Bronchial epithelial cell (primary cell): ENCODE measurements at regions not wholly inside any gene's neighbourhood (a gene's known extent, or its start where the extent isn't known, plus 50 kb on each side); places are given as distances from the start of the nearest gene placed in this dataset.
"Not testable (repeated sequence)": the region's sequence is repeated elsewhere in the genome, so short reads cannot be mapped to it uniquely, and the experiment has no call there.

Experiments used
- DNase-seq: peaks from one replicate; pipeline ENCODE4 v3.0.0-alpha.2; 2010; ENCODE audit warnings: low read depth
- FAIRE-seq: peaks from 2 replicates; lab custom pipeline; 2011; peaks lifted over from hg19 to GRCh38; lab: Jason Lieb, UNC
- H3K27me3 ChIP-seq: 2 replicates; pipeline ENCODE4 v1.5.1; 2011; ENCODE audit warnings: low read length; ENCODE audit not compliant: control insufficient read depth, insufficient read depth
- H3K36me3 ChIP-seq: 2 replicates; pipeline ENCODE4 v1.5.1; 2011; ENCODE audit warnings: low read length; ENCODE audit not compliant: control insufficient read depth, insufficient read depth
- H3K4me3 ChIP-seq: 2 replicates; pipeline ENCODE4 v1.5.1; 2011; ENCODE audit warnings: mild to moderate bottlenecking, low read depth, low read length, control low read depth
- TF ChIP-seq, protein P1 (sequence below): IDR thresholded peaks from 2 replicates; pipeline ENCODE4 v1.5.1; 2011; ENCODE audit warnings: mild to moderate bottlenecking, moderate library complexity, low read length, control low read depth, inconsistent platforms; ENCODE audit not compliant: insufficient read depth, severe bottlenecking

DNA sequence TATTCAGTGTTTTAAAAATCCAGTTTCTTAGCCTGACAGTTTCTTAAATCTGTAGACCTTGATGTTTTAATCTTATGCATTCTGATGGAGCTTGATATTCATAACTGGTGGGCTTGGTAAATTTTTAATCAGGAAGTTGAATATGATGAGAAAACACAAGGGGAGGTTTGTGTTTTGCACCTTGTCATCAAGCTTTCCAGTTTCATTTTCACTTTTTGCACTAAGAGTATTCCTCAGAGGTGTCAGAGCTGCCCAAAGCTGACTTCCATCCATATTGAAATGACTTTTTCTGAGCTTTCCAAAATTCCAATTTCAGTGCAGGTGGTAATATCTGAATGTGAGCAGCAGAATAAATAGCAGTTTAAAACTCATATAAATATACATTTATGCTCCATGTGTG, 555.0 kb upstream of the RBFOX1 start:
- FAIRE-seq (no peak), DNase-seq (no peak)
- Histone ChIP-seq H3K36me3 (no peaks in the 10 kb centered on the region), H3K4me3 (no peak overlapping the region), H3K27me3 (no peaks in the 10 kb centered on the region)
- TF ChIP-seq, protein P1, sequence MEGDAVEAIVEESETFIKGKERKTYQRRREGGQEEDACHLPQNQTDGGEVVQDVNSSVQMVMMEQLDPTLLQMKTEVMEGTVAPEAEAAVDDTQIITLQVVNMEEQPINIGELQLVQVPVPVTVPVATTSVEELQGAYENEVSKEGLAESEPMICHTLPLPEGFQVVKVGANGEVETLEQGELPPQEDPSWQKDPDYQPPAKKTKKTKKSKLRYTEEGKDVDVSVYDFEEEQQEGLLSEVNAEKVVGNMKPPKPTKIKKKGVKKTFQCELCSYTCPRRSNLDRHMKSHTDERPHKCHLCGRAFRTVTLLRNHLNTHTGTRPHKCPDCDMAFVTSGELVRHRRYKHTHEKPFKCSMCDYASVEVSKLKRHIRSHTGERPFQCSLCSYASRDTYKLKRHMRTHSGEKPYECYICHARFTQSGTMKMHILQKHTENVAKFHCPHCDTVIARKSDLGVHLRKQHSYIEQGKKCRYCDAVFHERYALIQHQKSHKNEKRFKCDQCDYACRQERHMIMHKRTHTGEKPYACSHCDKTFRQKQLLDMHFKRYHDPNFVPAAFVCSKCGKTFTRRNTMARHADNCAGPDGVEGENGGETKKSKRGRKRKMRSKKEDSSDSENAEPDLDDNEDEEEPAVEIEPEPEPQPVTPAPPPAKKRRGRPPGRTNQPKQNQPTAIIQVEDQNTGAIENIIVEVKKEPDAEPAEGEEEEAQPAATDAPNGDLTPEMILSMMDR, result no peak

DNA sequence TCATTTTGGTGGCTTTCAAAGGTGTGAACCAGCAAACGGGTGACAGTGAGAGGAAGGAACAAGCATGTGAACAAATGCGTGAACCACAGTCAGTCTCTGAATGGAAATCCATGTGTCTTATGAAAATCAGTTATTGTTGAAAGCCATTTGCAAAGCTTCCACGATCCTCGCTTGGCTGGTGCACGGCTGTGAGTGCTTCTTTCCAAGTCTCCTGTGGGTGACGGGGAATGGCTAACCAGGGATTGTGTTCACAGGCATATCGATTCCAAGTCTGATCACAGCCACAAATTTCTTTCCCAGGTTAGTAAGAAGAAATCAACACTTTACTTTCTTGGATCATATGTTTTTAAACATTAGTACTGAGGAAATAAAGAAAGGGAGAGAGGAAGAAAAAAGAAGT, 556.9 kb upstream of the RBFOX1 start:
- DNase-seq (no peak), FAIRE-seq (no peak)
- Histone ChIP-seq H3K36me3 (no peaks in the 10 kb centered on the region), H3K4me3 (no peak overlapping the region), H3K27me3 (no peaks in the 10 kb centered on the region)
- TF ChIP-seq, protein P1, result no peak

DNA sequence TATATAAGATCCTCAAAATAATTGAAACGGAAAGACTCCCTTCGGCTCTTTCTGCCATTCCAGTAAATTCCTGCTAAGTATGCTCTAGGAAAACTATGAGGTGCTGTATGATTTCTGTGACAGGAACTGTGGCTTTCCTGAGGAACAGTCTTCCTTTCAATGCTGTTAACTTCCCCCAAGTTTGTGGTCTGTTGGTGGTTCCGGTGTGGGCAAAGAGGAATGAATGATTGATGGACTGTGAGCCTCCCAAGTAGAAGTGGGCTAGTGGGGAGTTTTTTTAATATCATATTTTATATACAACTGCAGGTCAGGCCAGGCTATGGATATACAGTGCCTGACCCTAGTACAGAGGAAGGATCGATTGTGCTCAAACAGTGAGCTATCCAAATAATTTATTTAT, 560.7 kb upstream of the RBFOX1 start:
- no peak for DNase-seq
- TF ChIP-seq, protein P1, result no peak
- Histone ChIP-seq H3K4me3 (no peak overlapping the region), H3K36me3 (no peaks in the 10 kb centered on the region), H3K27me3 (no peaks in the 10 kb centered on the region)
- FAIRE-seq, result no peak

DNA sequence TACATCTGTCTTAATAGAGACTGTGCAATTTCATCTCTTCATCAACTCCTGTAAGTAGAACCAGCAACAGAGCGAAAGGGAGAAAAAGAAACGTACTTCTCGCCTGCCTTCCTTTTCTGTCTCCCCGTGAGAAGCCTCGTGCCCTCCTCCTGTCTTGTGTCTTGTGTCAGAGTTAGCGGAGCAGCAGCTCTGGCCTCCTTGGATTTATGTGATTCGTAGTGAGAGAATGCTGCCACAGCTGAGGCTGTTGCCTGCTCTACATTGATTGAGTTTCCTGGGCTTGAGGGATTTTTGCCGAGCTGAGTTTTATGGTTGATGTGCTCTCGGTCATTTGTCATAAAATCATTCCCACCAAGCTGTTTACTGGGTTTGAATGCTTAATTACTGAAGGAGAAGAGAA, 579.1 kb upstream of the RBFOX1 start:
- no peaks in the 10 kb centered on the region for H3K27me3 ChIP-seq
- peak; percentile 23 for FAIRE-seq
- TF ChIP-seq, protein P1, result no peak
- no peak for DNase-seq
- no peak overlapping the region for H3K4me3 ChIP-seq
- no peaks in the 10 kb centered on the region for H3K36me3 ChIP-seq

DNA sequence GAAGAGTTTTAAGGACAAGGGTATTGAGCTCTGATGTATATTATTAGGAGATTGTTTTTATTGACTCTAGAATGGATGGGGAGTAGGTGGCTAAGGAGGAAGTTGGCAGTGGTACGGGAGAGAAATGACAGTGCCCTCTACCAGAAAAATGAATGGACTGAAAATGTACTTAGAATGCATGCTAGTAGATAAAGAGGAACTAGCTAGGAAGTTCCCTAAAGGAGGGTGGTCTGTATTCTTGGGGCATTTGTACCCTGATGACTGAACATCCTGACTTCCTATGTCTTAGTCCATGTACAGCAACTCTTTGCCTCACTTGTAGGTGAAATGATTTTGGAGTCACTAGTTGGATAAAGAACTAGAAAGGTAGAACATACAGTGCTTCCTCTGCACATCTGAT, 581.5 kb upstream of the RBFOX1 start:
- Histone ChIP-seq H3K4me3 (no peak overlapping the region), H3K36me3 (no peaks in the 10 kb centered on the region), H3K27me3 (no peaks in the 10 kb centered on the region)
- TF ChIP-seq, protein P1, result no peak
- no peak for FAIRE-seq
- DNase-seq, result no peak

DNA sequence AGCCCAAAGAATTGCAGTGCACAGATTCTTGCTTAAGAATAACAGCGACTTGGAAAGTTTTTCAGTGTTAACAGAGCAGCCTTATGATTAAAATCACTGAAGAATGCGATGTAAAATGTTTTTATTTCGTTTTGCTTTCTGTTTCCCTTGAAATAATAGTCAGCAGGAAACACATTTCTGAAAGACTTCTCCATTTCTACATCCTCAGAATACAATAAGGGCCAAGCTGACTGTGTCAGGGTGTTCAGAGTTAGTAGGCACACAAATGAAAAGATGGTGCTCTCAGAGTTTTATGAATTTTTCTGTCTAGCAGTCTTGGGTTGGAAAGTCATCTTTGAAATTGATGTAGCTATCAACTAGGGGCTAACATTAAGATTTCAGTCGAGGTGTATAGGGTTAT, 582.9 kb upstream of the RBFOX1 start:
- FAIRE-seq (no peak), DNase-seq (no peak)
- H3K27me3 ChIP-seq, result no peaks in the 10 kb centered on the region
- no peak overlapping the region for H3K4me3 ChIP-seq
- H3K36me3 ChIP-seq, result no peaks in the 10 kb centered on the region
- TF ChIP-seq, protein P1, result no peak

DNA sequence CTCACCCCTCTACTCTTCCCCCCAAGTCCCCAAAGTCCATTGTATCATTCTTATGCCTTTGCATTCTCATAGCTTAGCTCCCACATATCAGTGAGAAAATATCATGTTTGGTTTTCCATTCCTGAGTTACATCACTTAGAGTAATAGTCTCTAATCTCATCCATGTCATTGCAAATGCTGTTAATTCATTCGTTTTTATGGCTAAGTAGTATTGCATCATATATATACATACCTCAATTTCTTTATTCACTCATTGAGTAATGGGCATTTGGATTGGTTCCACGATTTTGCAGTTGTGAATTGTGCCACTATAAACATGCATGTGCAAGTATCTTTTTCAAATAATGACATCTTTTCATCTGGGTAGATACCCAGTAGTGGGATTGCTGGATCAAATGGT, 596.3 kb upstream of the RBFOX1 start:
- not testable (repeated sequence) for H3K27me3 ChIP-seq, H3K4me3 ChIP-seq, DNase-seq, H3K36me3 ChIP-seq, FAIRE-seq
